ENCODE measurements at regions not wholly inside any gene's neighbourhood (a gene's known extent, or its start where the extent isn't known, plus 50 kb on each side); places are given as distances from the start of the nearest gene placed in this dataset.

GRCh38 chr2:234401426-234401825 is 95.5 kb downstream of the ARL4C start:
- TF ChIP-seq POLR2A (IDR thresholded peaks at IDR 0.05) (no peak), CTCF (IDR thresholded peaks at IDR 0.05) (no peak)
